WTC11 (cell line): ENCODE measurements at regions not wholly inside any gene's neighbourhood (a gene's known extent, or its start where the extent isn't known, plus 50 kb on each side); places are given as distances from the start of the nearest gene placed in this dataset.

Experiments
- ATAC-seq: fragments of 200-7000 bp; cut with Tn5 transposase; 2 replicates; pipeline ENCODE4 v1.10.0; 2021; ENCODE audit warnings: mild to moderate bottlenecking, moderate library complexity
- CTCF ChIA-PET: fragments of 300-600 bp; sonication (Branson Sonifier 250); formaldehyde crosslinking; loops from one replicate; lab custom pipeline; 2021; ENCODE audit warnings: antibody characterized with exemption; lab: Charles Lee
- POLR2A ChIA-PET: fragments of 350-600 bp; sonication (Branson Sonifier 250); formaldehyde crosslinking; loops from one replicate; lab custom pipeline; 2021; ENCODE audit warnings: antibody characterized with exemption; lab: Charles Lee
- DNase-seq: peaks from one replicate; pipeline ENCODE4 v3.0.0; 2021; ENCODE audit warnings: low spot score
- H3K27ac Mint-ChIP-seq: 2 replicates; pipeline ENCODE4 v1.8.0; 2021; ENCODE audit warnings: mixed read lengths
- H3K27me3 Mint-ChIP-seq: 2 replicates; pipeline ENCODE4 v1.8.0; 2021; ENCODE audit warnings: low read depth, mild to moderate bottlenecking, moderate library complexity, mixed read lengths
- H3K36me3 Mint-ChIP-seq: 2 replicates; pipeline ENCODE4 v1.8.0; 2021; ENCODE audit warnings: mixed read lengths
- H3K4me1 Mint-ChIP-seq: 2 replicates; pipeline ENCODE4 v1.8.0; 2022; ENCODE audit warnings: mixed read lengths
- H3K4me3 Mint-ChIP-seq: 2 replicates; pipeline ENCODE4 v1.8.0; 2021; ENCODE audit warnings: mild to moderate bottlenecking, moderate library complexity, mixed read lengths
- H3K9me3 Mint-ChIP-seq: 2 replicates; pipeline ENCODE4 v1.8.0; 2021; ENCODE audit warnings: mixed read lengths
- AFF4 ChIP-seq: sonication (generic); formaldehyde crosslinking; IDR thresholded peaks from 2 replicates; pipeline ENCODE4 v1.8.1; 2023; ENCODE audit warnings: mild to moderate bottlenecking, missing genetic modification reagents, borderline replicate concordance
- CREB1 ChIP-seq: sonication (generic); formaldehyde crosslinking; IDR thresholded peaks from 2 replicates; pipeline ENCODE4 v1.8.0; 2023; ENCODE audit warnings: mild to moderate bottlenecking, missing genetic modification reagents
- E2F4 ChIP-seq: sonication (generic); formaldehyde crosslinking; IDR thresholded peaks from 2 replicates; pipeline ENCODE4 v1.8.1; 2022; ENCODE audit warnings: low read depth, mild to moderate bottlenecking, moderate library complexity, missing genetic modification reagents, borderline replicate concordance
- ESRRA ChIP-seq: sonication (generic); formaldehyde crosslinking; IDR thresholded peaks from 2 replicates; pipeline ENCODE4 v1.8.1; 2022; ENCODE audit warnings: mild to moderate bottlenecking, missing genetic modification reagents, borderline replicate concordance
- JAZF1 ChIP-seq: fragments of 250-450 bp; sonication (Bioruptor Pico); IDR thresholded peaks from 2 replicates; pipeline ENCODE4 v1.9.0; 2021; ENCODE audit warnings: moderate library complexity, mild to moderate bottlenecking, inconsistent platforms
- MAX ChIP-seq: sonication (generic); formaldehyde crosslinking; IDR thresholded peaks from 2 replicates; pipeline ENCODE4 v1.8.0; 2022; ENCODE audit warnings: mild to moderate bottlenecking, missing genetic modification reagents
- MLX ChIP-seq: sonication (generic); formaldehyde crosslinking; IDR thresholded peaks from 2 replicates; pipeline ENCODE4 v1.8.1; 2023; ENCODE audit warnings: mild to moderate bottlenecking, missing genetic modification reagents, moderate library complexity
- NFATC4 ChIP-seq: fragments of 250-450 bp; sonication (Bioruptor Pico); IDR thresholded peaks from 2 replicates; pipeline ENCODE4 v1.9.0; 2021; ENCODE audit warnings: mild to moderate bottlenecking
- NR3C1 ChIP-seq: sonication (generic); formaldehyde crosslinking; conservative IDR thresholded peaks from 2 replicates; pipeline ENCODE4 v1.8.1; 2023; ENCODE audit warnings: low read depth, mild to moderate bottlenecking, missing genetic modification reagents
- PREB ChIP-seq: sonication (generic); formaldehyde crosslinking; IDR thresholded peaks from 2 replicates; pipeline ENCODE4 v1.8.1; 2022; ENCODE audit warnings: mild to moderate bottlenecking, missing genetic modification reagents, moderate library complexity, borderline replicate concordance
- TEAD1 ChIP-seq: sonication (generic); formaldehyde crosslinking; IDR thresholded peaks from 2 replicates; pipeline ENCODE4 v1.8.0; 2022; ENCODE audit warnings: mild to moderate bottlenecking, missing genetic modification reagents
- TEAD4 ChIP-seq: sonication (generic); formaldehyde crosslinking; IDR thresholded peaks from 2 replicates; pipeline ENCODE4 v1.8.0; 2022; ENCODE audit warnings: mild to moderate bottlenecking, missing genetic modification reagents
- ZNF138 ChIP-seq: sonication (generic); formaldehyde crosslinking; conservative IDR thresholded peaks from 2 replicates; pipeline ENCODE4 v1.8.1; 2022; ENCODE audit warnings: mild to moderate bottlenecking, moderate library complexity, missing genetic modification reagents
- ZNF281 ChIP-seq: sonication (generic); formaldehyde crosslinking; IDR thresholded peaks from 2 replicates; pipeline ENCODE4 v1.8.0; 2023; ENCODE audit warnings: mild to moderate bottlenecking, missing genetic modification reagents
- ZNF396 ChIP-seq: fragments of 250-450 bp; sonication (Bioruptor Pico); IDR thresholded peaks from 2 replicates; pipeline ENCODE4 v1.8.0; 2021; ENCODE audit warnings: mild to moderate bottlenecking, moderate library complexity, borderline replicate concordance
- ZNF425 ChIP-seq: fragments of 250-450 bp; sonication (Bioruptor Pico); conservative IDR thresholded peaks from 2 replicates; pipeline ENCODE4 v1.9.0; 2021; ENCODE audit warnings: mild to moderate bottlenecking
- ZNF512 ChIP-seq: sonication (generic); formaldehyde crosslinking; IDR thresholded peaks from 2 replicates; pipeline ENCODE4 v1.8.1; 2022; ENCODE audit warnings: missing genetic modification reagents, borderline replicate concordance

GRCh38 chr10:78405736-78406135 is 372.1 kb downstream of the RPS24 start:
- ChIA-PET POLR2A (no interaction called here), CTCF (no interaction called here)
- ATAC-seq: no peak
- TF ChIP-seq ZNF281 (no peak), NFATC4 (CRISPR knock-in tag) (no peak), ESRRA (no peak), ZNF396 (no peak), AFF4 (CRISPR knock-in tag) (no peak), TEAD4 (no peak), MLX (no peak), CREB1 (CRISPR knock-in tag) (no peak), ZNF425 (CRISPR knock-in tag) (no peak)
- Mint-ChIP-seq H3K27me3 (peaks cover 23% of the 10 kb centered on the region), H3K36me3 (no peaks in the 10 kb centered on the region), H3K27ac (no peak overlapping the region), H3K9me3 (peaks cover 10% of the 10 kb centered on the region), H3K4me3 (no peak overlapping the region), H3K4me1 (peaks cover 24% of the 10 kb centered on the region)
- no peak for DNase-seq

GRCh38 chr10:78406648-78407008 is 373.0 kb downstream of the RPS24 start:
- peak; percentile 4; the same call in 1 of the 2 replicates for ATAC-seq
- Mint-ChIP-seq H3K36me3 (no peaks in the 10 kb centered on the region), H3K9me3 (peaks cover 10% of the 10 kb centered on the region), H3K4me3 (peak overlapping the region; percentile 82), H3K27me3 (peaks cover 23% of the 10 kb centered on the region), H3K27ac (no peak overlapping the region), H3K4me1 (peaks cover 19% of the 10 kb centered on the region)
- POLR2A ChIA-PET: interaction anchor here (0.9 to 1.2 kb wide), 2 partner anchors 22 to 47 kb away, joined by 3 read pairs; no protein-coding TSS in a partner anchor
- CTCF ChIA-PET: interaction anchor here (0.6 to 2.3 kb wide), 6 partner anchors 11 to 1232 kb away, joined by 3 to 12 read pairs (median 3); no protein-coding TSS in a partner anchor
- DNase-seq: no peak
- TF ChIP-seq NR3C1 (no peak), JAZF1 (CRISPR knock-in tag) (no peak), ZNF138 (CRISPR knock-in tag) (no peak), PREB (no peak), ZNF281 (no peak), TEAD1 (CRISPR knock-in tag) (no peak), MAX (CRISPR knock-in tag) (no peak), NFATC4 (CRISPR knock-in tag) (no peak), E2F4 (CRISPR knock-in tag) (no peak), ZNF512 (CRISPR knock-in tag) (no peak)
